Upper lobe of left lung (tissue), 6 donors: ENCODE measurements at regions not wholly inside any gene's neighbourhood (a gene's known extent, or its start where the extent isn't known, plus 50 kb on each side); places are given as distances from the start of the nearest gene placed in this dataset.

Experiments used
- ATAC-seq, 2 donors: fragments of 200-7000 bp; cut with Tn5 transposase; one replicate each; pipeline ENCODE4 v1.9.1; 2022; ENCODE audit warnings: mild to moderate bottlenecking in 2 of 2, moderate library complexity in 2 of 2; ENCODE audit not compliant: low FRiP score in 2 of 2
- DNase-seq, 2 donors: peaks; one replicate each; pipeline ENCODE4 v3.0.0-alpha.2; 2019 to 2020
- H3K27ac ChIP-seq, 4 donors: fragments of 200-600 bp; sonication (generic); one replicate each; pipeline ENCODE4 v1.5.1; 2016 to 2019
- H3K27me3 ChIP-seq, 4 donors: fragments of 200-600 bp; sonication (generic); one replicate each; pipeline ENCODE4 v1.5.1; 2017 to 2019
- H3K36me3 ChIP-seq, 4 donors: fragments of 200-600 bp; sonication (generic); one replicate each; pipeline ENCODE4 v1.5.1; 2016 to 2019
- H3K4me1 ChIP-seq, 4 donors: fragments of 200-600 bp; sonication (generic); one replicate each; pipeline ENCODE4 v1.5.1; 2018 to 2019
- H3K4me3 ChIP-seq, 4 donors: fragments of 200-600 bp; sonication (generic); one replicate each; pipeline ENCODE4 v1.5.1; 2017 to 2019; ENCODE audit warnings: mild to moderate bottlenecking in 2 of 4, moderate library complexity in 1 of 4
- H3K9me3 ChIP-seq, 4 donors: fragments of 200-600 bp; sonication (generic); one replicate each; pipeline ENCODE4 v1.5.1; 2018 to 2019
- CTCF ChIP-seq, 6 experiments: fragments of 450-650 bp in 4 of 6; fragments of 200-600 bp in 2 of 6; sonication (generic) in 2 of 6; IDR thresholded peaks; one replicate each; pipeline ENCODE4 v1.5.1; 2016 to 2019; ENCODE audit warnings: antibody characterized with exemption in 6 of 6
- EP300 ChIP-seq, 4 donors: sonication (generic); formaldehyde crosslinking; IDR thresholded peaks; one replicate each; pipeline ENCODE4 v1.5.1; 2017; ENCODE audit warnings: antibody characterized with exemption in 4 of 4, control low read depth in 2 of 4
- POLR2A ChIP-seq, 4 donors: fragments of 450-650 bp; IDR thresholded peaks; one replicate each; pipeline ENCODE4 v1.5.1; 2016 to 2017; ENCODE audit warnings: antibody characterized with exemption in 4 of 4, mild to moderate bottlenecking in 2 of 4
- POLR2AphosphoS5 ChIP-seq, 2 donors: sonication (generic); formaldehyde crosslinking; IDR thresholded peaks; one replicate each; pipeline ENCODE4 v1.5.1; 2017; ENCODE audit warnings: antibody characterized with exemption in 2 of 2
- WGBS, 2 donors: methylation state at CpG; one replicate each; pipeline ENCODE4 v1.1.5; 2017 to 2018; 5-methylcytosine and 5-hydroxymethylcytosine counted together
- donor health status: DM: no; HTN: no; CAD: no; lungs with moderate emphysema.
- donor health status: DM: no; HTN: yes; CAD: no; lungs with severe emphysema.

GRCh38 chr2:45315861-45316260, 295.2 kb downstream of the SRBD1 start:
- TF ChIP-seq POLR2A (IDR thresholded peaks at IDR 0.05) (no peak), POLR2AphosphoS5 (IDR thresholded peaks at IDR 0.05) (no peak), EP300 (IDR thresholded peaks at IDR 0.05) (no peak), CTCF (IDR thresholded peaks at IDR 0.05) (no peak)
- no peaks in the 10 kb centered on the region for H3K9me3 ChIP-seq
- H3K36me3 ChIP-seq: no peaks in the 10 kb centered on the region
- no peak overlapping the region for H3K27ac ChIP-seq
- H3K27me3 ChIP-seq: no peaks in the 10 kb centered on the region
- H3K4me1 ChIP-seq: no peaks in the 10 kb centered on the region
- 63 to 89% methylated on average over 3 of the region's 3 CpGs for WGBS, 2 donors
- H3K4me3 ChIP-seq: no peak overlapping the region
- DNase-seq (no peak), ATAC-seq (peak in 1 of 2 donors; percentile 44)

GRCh38 chr2:45312275-45312674, 298.8 kb downstream of the SRBD1 start:
- ATAC-seq: no peak
- no peaks in the 10 kb centered on the region for H3K4me1 ChIP-seq
- no peaks in the 10 kb centered on the region for H3K36me3 ChIP-seq
- no peak for TF ChIP-seq CTCF (IDR thresholded peaks at IDR 0.05)
- H3K27me3 ChIP-seq: no peaks in the 10 kb centered on the region
- no peak overlapping the region for H3K4me3 ChIP-seq
- 72 to 80% methylated on average over 7 of the region's 7 CpGs for whole genome bisulfite sequencing, 2 donors
- H3K27ac ChIP-seq: no peak overlapping the region
- DNase-seq: no peak
- H3K9me3 ChIP-seq: no peaks in the 10 kb centered on the region

GRCh38 chr2:45311559-45311958, 299.5 kb downstream of the SRBD1 start:
- WGBS, 2 donors: 0 to 46% methylated on average over 1 to 2 of the region's 2 CpGs
- Histone ChIP-seq H3K4me1 (no peaks in the 10 kb centered on the region), H3K27ac (no peak overlapping the region), H3K36me3 (no peaks in the 10 kb centered on the region), H3K9me3 (no peaks in the 10 kb centered on the region), H3K27me3 (no peaks in the 10 kb centered on the region), H3K4me3 (no peak overlapping the region)
- TF ChIP-seq EP300 (IDR thresholded peaks at IDR 0.05) (no peak), POLR2A (IDR thresholded peaks at IDR 0.05) (no peak), CTCF (IDR thresholded peaks at IDR 0.05) (no peak), POLR2AphosphoS5 (IDR thresholded peaks at IDR 0.05) (no peak)
- DNase-seq (no peak), ATAC-seq (no peak)

DNA sequence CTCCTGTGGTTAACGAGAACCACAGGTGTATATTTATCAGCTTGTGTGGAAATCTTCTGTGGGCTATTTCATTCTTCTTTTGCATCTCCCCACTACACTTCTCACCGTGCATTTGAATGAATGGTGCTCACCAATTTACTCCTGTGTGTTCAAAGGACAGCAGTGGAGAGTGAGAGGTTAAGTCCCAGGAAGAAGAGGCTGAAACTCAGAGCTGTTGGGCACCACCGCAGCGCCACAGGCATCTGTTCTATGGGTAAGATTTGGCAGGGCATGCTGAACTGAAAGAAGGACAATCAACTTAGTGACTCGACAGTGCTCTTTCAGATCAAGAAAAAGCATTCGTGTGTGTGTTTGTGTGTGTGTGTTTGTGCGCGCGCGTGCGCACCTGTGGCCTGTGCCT, 297.9 kb upstream of the SIX2 start:
- ATAC-seq: no peak
- WGBS, 2 donors: 90 to 91% methylated on average over 11 of the region's 11 CpGs
- H3K4me3 ChIP-seq: no peak overlapping the region
- H3K36me3 ChIP-seq: no peaks in the 10 kb centered on the region
- no peaks in the 10 kb centered on the region for H3K9me3 ChIP-seq
- no peaks in the 10 kb centered on the region for H3K27me3 ChIP-seq
- no peak for TF ChIP-seq EP300 (IDR thresholded peaks at IDR 0.05)
- TF ChIP-seq CTCF (IDR thresholded peaks at IDR 0.05): no peak
- TF ChIP-seq POLR2AphosphoS5 (IDR thresholded peaks at IDR 0.05): no peak
- TF ChIP-seq POLR2A (IDR thresholded peaks at IDR 0.05): no peak
- DNase-seq: no peak
- no peak overlapping the region for H3K27ac ChIP-seq
- no peaks in the 10 kb centered on the region for H3K4me1 ChIP-seq

DNA sequence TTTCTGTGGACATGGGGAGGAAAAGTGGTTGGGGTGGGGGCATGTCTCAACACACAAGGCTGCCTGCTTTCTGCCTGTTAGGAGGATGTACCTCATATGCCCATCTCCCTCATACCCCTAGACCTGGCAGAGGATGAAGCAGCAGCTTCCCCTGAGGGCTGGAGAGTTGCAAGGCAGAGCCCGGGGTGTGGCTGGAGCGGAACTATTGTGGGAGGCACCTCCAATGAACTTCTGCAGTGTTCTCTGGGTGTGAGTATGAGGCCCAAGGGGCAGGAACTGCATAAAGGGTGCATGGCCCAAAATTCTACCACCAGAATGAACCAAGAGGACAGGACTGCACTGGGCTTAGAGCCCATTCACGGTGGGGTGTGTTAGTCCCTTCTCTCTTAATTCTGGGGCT, 296.3 kb upstream of the SIX2 start:
- 53 to 92% methylated on average over 2 to 3 of the region's 3 CpGs for WGBS, 2 donors
- ATAC-seq (no peak), DNase-seq (no peak)
- Histone ChIP-seq H3K9me3 (no peaks in the 10 kb centered on the region), H3K27ac (no peak overlapping the region), H3K4me1 (peaks cover 0 to 7% (median 2%) of the 10 kb centered on the region in 4 donors), H3K36me3 (no peaks in the 10 kb centered on the region), H3K4me3 (no peak overlapping the region), H3K27me3 (no peaks in the 10 kb centered on the region)
- TF ChIP-seq POLR2AphosphoS5 (IDR thresholded peaks at IDR 0.05) (no peak), CTCF (IDR thresholded peaks at IDR 0.05) (no peak), EP300 (IDR thresholded peaks at IDR 0.05) (no peak), POLR2A (IDR thresholded peaks at IDR 0.05) (no peak)
